SU-DHL-6 (cell line): ENCODE measurements at regions not wholly inside any gene's neighbourhood (a gene's known extent, or its start where the extent isn't known, plus 50 kb on each side); places are given as distances from the start of the nearest gene placed in this dataset.

Source experiments
- CTCF ChIP-seq: fragments of 200-600 bp; sonication (generic); IDR thresholded peaks from one replicate; pipeline ENCODE4 v1.5.1; 2017; ENCODE audit warnings: antibody characterized with exemption, mild to moderate bottlenecking, low read length, moderate library complexity; ENCODE audit not compliant: insufficient read depth, poor library complexity, severe bottlenecking
- EZH2phosphoT487 ChIP-seq: fragments of 200-600 bp; sonication (generic), shearing (Covaris generic); conservative IDR thresholded peaks from 2 replicates; pipeline ENCODE4 v1.6.1; 2018; ENCODE audit warnings: mild to moderate bottlenecking, antibody characterized with exemption, low read length, moderate library complexity, mixed read lengths

DNA sequence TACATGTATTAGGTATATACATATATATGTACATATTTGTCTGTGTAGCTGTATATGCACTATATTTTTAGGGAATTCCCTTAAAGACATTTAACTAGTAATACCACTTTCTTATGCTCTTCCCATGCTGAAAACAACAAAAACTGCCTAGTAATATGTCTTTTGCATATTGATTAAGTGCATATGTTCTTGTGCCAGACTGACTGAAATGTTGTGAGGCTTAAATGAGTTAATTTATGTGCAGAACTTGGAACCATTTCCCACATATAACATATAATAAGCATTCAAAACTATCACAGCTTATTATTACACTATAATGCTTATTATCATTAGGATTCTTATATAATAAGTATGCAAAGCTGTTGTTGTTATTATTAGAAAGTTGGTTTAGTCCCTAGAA, 318.0 kb upstream of the KCNMB2 start:
- no peak for TF ChIP-seq CTCF
- TF ChIP-seq EZH2phosphoT487, result no peak
